Activated CD4-positive, alpha-beta T cell treated with anti-CD3 and anti-CD28 coated beads, Interleukin-2, amount 10 ng/mL, durations not matched to agents 24 days and 14 days (primary cell): ENCODE measurements at regions not wholly inside any gene's neighbourhood (a gene's known extent, or its start where the extent isn't known, plus 50 kb on each side); places are given as distances from the start of the nearest gene placed in this dataset.

Experiments used
- DNase-seq: peaks from one replicate; pipeline ENCODE4 v3.0.0; 2022
- H3K27ac Mint-ChIP-seq: one replicate; pipeline ENCODE4 v1.8.0; 2022; ENCODE audit warnings: mild to moderate bottlenecking, mixed read lengths
- H3K27me3 Mint-ChIP-seq: one replicate; pipeline ENCODE4 v1.8.0; 2022; ENCODE audit warnings: mixed read lengths
- H3K36me3 Mint-ChIP-seq: one replicate; pipeline ENCODE4 v1.8.0; 2022; ENCODE audit warnings: low read depth, mild to moderate bottlenecking, mixed read lengths
- H3K4me1 Mint-ChIP-seq: one replicate; pipeline ENCODE4 v1.8.0; 2021; ENCODE audit warnings: mixed read lengths
- H3K4me3 Mint-ChIP-seq: one replicate; pipeline ENCODE4 v1.8.0; 2022; ENCODE audit warnings: mild to moderate bottlenecking, moderate library complexity, mixed read lengths
- H3K9me3 Mint-ChIP-seq: one replicate; pipeline ENCODE4 v1.8.0; 2021; ENCODE audit warnings: mixed read lengths
- intact Hi-C: fragments of 100-400 bp; cut with micrococcal nuclease; formaldehyde crosslinking; loops from one replicate; pipeline ENCODE4 v1.15.1; 2023

DNA sequence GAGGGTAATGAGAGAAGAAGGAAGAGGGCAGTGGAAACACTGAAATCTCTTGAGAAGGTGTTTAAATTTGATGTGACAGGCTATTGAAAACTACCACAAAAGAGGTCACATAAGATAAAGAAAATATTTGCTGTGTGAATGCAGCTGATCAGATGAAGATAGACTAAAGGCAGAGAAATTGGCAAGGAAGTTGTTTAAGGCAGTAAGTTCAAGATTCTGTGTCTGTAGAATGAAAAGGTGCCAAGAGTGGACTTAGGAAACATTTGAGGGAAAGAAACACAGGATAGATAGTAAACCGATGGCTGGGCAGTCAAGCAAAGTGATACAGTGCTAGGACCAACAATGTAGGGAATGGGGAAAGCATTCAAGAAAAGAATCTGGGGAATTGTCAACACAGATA lies 332.3 kb upstream of the MARCKS start:
- Mint-ChIP-seq H3K9me3 (no peaks in the 10 kb centered on the region), H3K4me3 (no peak overlapping the region), H3K27ac (no peak overlapping the region), H3K36me3 (no peaks in the 10 kb centered on the region), H3K4me1 (no peaks in the 10 kb centered on the region), H3K27me3 (no peaks in the 10 kb centered on the region)
- intact Hi-C loops: no loop called here
- no peak for DNase-seq

DNA sequence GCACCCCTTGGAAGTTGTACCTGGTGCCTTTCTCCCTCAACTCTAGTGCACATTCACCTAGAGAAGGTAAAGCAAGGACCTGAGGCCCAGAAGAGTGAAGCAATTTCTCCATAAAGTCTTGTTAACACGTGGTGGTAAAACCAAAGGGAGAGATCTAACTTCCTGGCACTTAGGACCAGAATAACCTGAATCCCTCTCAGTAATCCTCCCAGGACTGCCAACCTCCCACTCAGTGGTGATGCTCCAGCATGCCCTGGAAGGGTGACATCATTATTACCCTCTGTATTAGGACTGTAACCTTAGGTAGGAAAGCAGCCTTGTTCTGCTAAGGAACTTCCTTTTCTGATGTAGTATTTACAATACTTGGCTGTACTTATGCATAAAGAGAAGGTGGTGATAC lies 330.6 kb upstream of the MARCKS start:
- no peaks in the 10 kb centered on the region for H3K9me3 Mint-ChIP-seq
- no peaks in the 10 kb centered on the region for H3K4me1 Mint-ChIP-seq

DNA sequence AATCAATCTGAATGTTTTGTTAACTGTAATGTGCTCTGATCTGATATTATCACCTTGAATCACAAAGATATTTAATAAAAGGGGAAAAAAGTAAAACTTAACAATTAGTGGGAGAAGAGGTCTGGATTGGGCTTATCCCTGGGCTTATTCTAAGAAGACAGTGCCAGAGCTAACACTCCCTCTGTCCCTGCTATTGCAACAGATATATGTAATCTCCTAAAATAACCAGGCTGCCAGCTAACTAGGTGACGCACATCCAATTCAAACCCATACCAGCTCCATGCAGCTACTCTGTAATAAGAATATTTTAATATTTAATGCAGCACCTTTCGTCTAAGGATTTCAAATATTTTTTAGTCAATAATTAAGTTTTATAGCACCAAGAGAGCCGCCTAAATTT lies 330.1 kb upstream of the MARCKS start:
- Mint-ChIP-seq H3K27me3 (no peaks in the 10 kb centered on the region), H3K36me3 (no peaks in the 10 kb centered on the region), H3K4me1 (no peaks in the 10 kb centered on the region), H3K4me3 (no peak overlapping the region), H3K9me3 (no peaks in the 10 kb centered on the region), H3K27ac (no peak overlapping the region)
- intact Hi-C loops: no loop called here
- no peak for DNase-seq

More for the DNA sequence above, 330.6 kb upstream of the MARCKS start:
- intact Hi-C loops: no loop called here
- DNase-seq: no peak
- Mint-ChIP-seq H3K36me3 (no peaks in the 10 kb centered on the region), H3K27me3 (no peaks in the 10 kb centered on the region), H3K4me3 (no peak overlapping the region), H3K27ac (no peak overlapping the region)

DNA sequence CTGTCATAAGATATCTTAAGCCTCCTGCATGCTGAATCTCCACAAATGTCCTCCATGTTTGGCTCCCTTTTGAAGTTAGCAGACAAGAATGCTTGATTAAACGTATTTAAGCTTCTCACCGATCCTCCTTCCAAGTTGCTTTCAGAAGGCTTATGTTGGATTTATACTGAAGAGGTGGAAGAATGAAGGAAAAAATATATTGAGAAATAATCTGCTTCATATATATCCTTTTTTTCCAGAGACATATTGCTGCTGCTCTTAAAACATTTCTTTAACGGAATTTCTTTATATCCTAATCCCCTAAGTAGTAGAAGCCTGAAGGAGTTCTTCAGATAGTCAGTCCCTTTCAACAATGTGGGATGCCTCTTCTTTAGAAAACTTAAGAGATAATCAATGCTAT lies 329.0 kb upstream of the MARCKS start:
- no peaks in the 10 kb centered on the region for H3K36me3 Mint-ChIP-seq
- H3K4me1 Mint-ChIP-seq: no peaks in the 10 kb centered on the region
- H3K9me3 Mint-ChIP-seq: no peaks in the 10 kb centered on the region
- intact Hi-C loops: no loop called here
- H3K4me3 Mint-ChIP-seq: no peak overlapping the region
- DNase-seq: no peak
- no peak overlapping the region for H3K27ac Mint-ChIP-seq
- H3K27me3 Mint-ChIP-seq: no peaks in the 10 kb centered on the region

DNA sequence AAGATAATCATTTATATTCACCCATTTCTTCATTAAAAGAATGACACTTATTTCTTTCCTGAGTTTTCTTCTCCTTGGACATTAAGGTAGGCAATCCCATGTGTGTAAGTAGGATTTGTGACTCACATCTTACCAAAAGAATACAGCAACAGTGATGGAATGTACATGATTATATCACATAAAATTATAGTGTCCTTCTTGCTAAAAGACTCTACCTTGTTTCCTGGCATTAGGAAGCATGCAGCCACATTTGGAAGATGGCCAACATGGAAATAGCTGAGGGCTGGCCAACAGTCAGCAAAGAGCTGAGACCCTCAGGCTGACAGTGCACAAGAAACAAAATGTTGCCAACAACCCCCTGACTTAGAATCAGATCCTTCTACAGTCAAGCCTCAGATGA lies 327.9 kb upstream of the MARCKS start:
- Mint-ChIP-seq H3K36me3 (no peaks in the 10 kb centered on the region), H3K4me3 (no peak overlapping the region), H3K4me1 (no peaks in the 10 kb centered on the region), H3K9me3 (no peaks in the 10 kb centered on the region), H3K27ac (no peak overlapping the region), H3K27me3 (no peaks in the 10 kb centered on the region)
- intact Hi-C loops: no loop called here
- DNase-seq: no peak

DNA sequence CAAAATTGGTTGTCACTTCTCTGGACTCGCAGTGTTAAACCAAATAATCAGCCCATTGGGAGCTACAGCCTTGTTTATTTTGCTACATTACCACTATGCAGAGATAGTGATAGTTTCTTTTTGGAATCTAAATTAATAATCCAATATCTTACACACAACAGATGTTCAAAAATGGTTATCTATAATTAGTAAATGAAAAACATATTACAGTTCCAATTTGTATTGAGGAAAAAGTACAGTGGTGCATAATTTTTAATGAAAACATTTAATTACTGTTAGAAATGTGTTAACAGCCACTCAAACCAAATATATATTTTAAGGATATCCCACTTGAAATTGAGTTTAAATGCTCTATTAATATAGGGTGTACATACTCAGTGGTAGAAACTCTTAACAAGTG lies 327.3 kb upstream of the MARCKS start:
- Mint-ChIP-seq H3K36me3 (no peaks in the 10 kb centered on the region), H3K9me3 (no peaks in the 10 kb centered on the region)
- intact Hi-C loops: no loop called here

DNA sequence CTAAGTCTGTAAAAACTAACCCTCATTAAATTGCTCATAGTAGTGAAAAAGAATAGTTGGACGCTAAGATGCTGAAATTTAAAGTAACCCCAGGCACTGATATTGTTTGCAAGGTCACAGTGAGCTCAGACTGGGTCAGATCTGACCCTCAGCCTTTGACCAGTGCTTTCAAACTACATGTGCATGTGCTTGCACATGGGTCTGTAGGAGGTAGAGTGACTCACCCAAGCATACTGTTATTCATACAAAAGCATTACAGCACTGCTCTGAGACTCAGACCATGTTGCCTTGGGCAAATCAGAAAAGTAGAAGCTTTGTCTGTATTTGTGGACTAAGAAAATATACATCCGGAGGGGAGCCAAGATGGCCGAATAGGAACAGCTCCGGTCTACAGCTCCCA lies 326.4 kb upstream of the MARCKS start:
- no peak overlapping the region for H3K4me3 Mint-ChIP-seq
- H3K4me1 Mint-ChIP-seq: no peaks in the 10 kb centered on the region
- H3K9me3 Mint-ChIP-seq: no peaks in the 10 kb centered on the region
- DNase-seq: no peak
- no peaks in the 10 kb centered on the region for H3K27me3 Mint-ChIP-seq
- intact Hi-C loops: no loop called here
- H3K27ac Mint-ChIP-seq: no peak overlapping the region
- H3K36me3 Mint-ChIP-seq: no peaks in the 10 kb centered on the region

More for the DNA sequence above, 327.3 kb upstream of the MARCKS start:
- Mint-ChIP-seq H3K27ac (no peak overlapping the region), H3K27me3 (no peaks in the 10 kb centered on the region), H3K4me1 (no peaks in the 10 kb centered on the region), H3K4me3 (no peak overlapping the region)
- DNase-seq: no peak

DNA sequence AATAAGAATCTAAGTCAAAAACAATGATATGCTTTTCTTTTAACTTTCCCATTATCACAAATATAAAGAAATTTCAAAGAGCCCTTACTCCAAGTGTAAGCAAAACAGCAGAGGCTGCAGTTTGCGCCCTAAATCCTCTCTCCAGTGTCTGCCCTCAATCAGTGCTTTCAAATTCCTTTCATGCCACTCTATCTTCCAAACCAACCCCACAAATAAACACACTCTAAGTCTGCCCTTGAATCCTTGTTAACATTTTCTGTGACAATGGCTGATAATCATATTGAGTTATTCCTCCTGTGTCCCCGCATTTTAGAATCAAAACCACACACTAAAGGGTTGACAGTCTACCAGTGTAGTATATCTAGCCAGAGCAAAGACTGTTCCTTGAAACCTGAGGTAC lies 317.9 kb upstream of the MARCKS start:
- Mint-ChIP-seq H3K4me3 (no peak overlapping the region), H3K36me3 (no peaks in the 10 kb centered on the region), H3K27me3 (no peaks in the 10 kb centered on the region), H3K9me3 (no peaks in the 10 kb centered on the region), H3K4me1 (no peaks in the 10 kb centered on the region), H3K27ac (no peak overlapping the region)
- DNase-seq: no peak
- intact Hi-C loops: no loop called here

DNA sequence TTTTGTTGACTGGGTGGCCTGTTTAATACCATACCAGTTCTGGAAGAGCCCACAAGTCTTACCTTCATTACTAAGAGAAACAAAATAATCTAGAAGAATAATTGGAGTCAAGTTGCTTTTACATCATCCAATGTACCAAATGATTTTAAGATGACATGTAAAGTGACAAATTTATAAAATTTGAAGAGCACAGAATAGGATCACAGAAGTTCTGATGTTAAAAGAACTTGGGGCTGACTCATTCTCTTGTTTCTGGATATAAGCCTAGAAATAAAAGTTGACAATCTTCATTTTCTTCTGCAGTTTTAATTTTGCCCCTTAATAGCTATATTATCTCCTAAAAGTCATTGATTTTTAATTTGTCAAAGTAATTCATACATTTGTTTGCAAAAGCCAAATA lies 317.5 kb upstream of the MARCKS start:
- Mint-ChIP-seq H3K4me1 (no peaks in the 10 kb centered on the region), H3K4me3 (no peak overlapping the region), H3K9me3 (no peaks in the 10 kb centered on the region), H3K27ac (no peak overlapping the region), H3K27me3 (no peaks in the 10 kb centered on the region), H3K36me3 (no peaks in the 10 kb centered on the region)
- intact Hi-C loops: no loop called here
- DNase-seq: no peak

DNA sequence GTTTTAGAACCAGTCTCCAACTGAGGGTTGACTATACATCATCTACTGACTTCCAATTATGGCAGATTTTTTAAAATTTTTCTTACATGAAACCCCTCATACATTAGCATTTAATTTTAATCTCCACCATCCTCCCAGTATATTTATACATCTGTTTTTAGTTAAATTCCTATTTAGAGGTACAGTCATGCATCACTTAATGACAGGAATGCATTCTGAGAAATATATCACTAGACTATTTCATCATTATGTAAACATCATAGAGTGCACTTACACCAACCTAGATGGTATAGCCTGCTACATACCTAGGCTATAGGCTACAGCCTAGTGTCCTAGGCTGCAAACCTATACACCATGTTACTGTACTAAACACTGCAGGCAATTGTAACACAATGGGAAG lies 316.7 kb upstream of the MARCKS start:
- H3K27me3 Mint-ChIP-seq: no peaks in the 10 kb centered on the region
- DNase-seq: no peak
- no peaks in the 10 kb centered on the region for H3K4me1 Mint-ChIP-seq
- no peaks in the 10 kb centered on the region for H3K36me3 Mint-ChIP-seq
- H3K9me3 Mint-ChIP-seq: no peaks in the 10 kb centered on the region
- intact Hi-C loops: no loop called here
- no peak overlapping the region for H3K4me3 Mint-ChIP-seq
- H3K27ac Mint-ChIP-seq: no peak overlapping the region

DNA sequence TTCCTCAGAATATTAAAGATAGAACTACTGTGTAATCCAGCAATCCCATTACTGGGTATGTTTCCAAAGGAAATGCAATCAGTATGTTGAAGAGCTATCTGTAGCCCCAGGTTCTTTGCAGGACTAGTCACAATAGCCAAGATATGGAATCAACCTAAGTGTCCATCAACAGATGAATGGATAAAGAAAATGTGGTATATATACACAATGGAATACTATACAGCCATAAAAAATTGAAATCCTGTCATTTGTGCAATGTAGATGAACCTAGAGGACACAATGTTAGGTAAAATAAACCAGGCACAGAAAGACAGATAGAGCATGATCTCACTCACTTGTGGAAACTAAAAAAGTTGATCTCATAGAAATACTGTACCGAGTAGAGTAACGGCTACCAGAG lies 306.0 kb upstream of the MARCKS start:
- H3K27me3 Mint-ChIP-seq: no peaks in the 10 kb centered on the region

DNA sequence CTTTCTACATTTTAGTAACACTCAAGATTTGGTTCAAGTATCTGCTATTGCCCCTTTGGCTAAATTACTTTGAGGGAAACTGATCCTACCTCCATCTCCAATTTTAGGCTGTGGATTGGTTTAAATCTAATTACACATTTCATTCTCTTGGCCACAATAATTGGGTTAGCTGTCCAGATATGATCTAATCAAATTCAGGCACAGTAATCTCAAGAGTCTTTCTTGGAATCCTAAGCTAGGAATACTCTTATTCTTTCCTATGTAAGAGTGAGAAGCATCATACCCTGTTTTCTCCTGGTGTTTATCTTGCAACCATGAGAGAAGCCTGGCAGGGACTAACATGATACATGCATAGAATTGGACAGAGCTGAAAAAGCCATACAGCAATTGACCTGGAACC lies 300.4 kb upstream of the MARCKS start:
- Mint-ChIP-seq H3K4me3 (no peak overlapping the region), H3K36me3 (no peaks in the 10 kb centered on the region)

More for the DNA sequence above, 306.0 kb upstream of the MARCKS start:
- Mint-ChIP-seq H3K4me1 (no peaks in the 10 kb centered on the region), H3K36me3 (no peaks in the 10 kb centered on the region), H3K4me3 (no peak overlapping the region), H3K27ac (no peak overlapping the region), H3K9me3 (no peaks in the 10 kb centered on the region)
- intact Hi-C loops: no loop called here
- DNase-seq: no peak

DNA sequence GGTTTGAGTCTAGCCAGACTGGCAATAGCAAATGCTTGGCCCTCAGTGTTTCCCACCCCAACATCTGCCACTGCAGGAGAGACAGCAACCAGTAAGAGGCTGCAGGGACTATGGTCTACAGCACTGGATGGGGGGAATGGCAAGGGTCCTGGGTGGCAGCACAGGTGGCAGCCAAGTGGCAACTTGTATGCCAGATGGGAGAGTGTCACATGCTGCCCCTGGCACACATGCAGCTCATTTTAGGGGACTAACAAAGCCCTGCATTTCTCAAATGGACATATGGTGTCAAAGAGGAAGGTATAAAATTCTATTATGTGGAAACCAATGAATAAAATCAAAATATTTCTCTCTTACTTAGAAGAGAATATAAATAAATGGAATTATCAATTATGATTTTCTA lies 298.7 kb upstream of the MARCKS start:
- intact Hi-C loops: no loop called here
- Mint-ChIP-seq H3K27me3 (no peaks in the 10 kb centered on the region), H3K4me3 (no peak overlapping the region), H3K9me3 (no peaks in the 10 kb centered on the region), H3K4me1 (no peaks in the 10 kb centered on the region), H3K36me3 (no peaks in the 10 kb centered on the region), H3K27ac (no peak overlapping the region)
- DNase-seq: no peak

More for the DNA sequence above, 300.4 kb upstream of the MARCKS start:
- Mint-ChIP-seq H3K4me1 (no peaks in the 10 kb centered on the region), H3K9me3 (no peaks in the 10 kb centered on the region), H3K27me3 (no peaks in the 10 kb centered on the region), H3K27ac (no peak overlapping the region)
- intact Hi-C loops: no loop called here
- no peak for DNase-seq

DNA sequence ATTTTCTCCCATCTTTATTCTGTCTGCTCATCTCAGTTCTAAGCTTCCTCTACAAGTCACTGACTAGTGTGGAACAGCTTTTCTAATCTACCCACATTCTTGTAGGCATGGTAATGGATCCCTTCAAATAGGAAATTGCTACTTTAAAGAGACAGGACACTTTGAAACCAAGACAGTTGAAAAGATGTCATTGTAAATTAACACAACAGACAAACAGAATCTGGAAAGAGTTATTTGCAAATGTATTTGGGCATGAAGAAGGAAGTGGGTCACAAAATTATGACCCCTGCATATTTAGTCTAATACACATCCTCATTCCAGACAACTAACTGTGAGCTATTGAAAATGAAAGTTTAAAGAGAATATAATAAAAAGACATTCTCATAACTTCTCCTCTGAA lies 298.2 kb upstream of the MARCKS start:
- Mint-ChIP-seq H3K9me3 (no peaks in the 10 kb centered on the region), H3K27me3 (no peaks in the 10 kb centered on the region), H3K36me3 (no peaks in the 10 kb centered on the region), H3K27ac (no peak overlapping the region), H3K4me1 (no peaks in the 10 kb centered on the region), H3K4me3 (no peak overlapping the region)
- no peak for DNase-seq
- intact Hi-C loops: no loop called here

DNA sequence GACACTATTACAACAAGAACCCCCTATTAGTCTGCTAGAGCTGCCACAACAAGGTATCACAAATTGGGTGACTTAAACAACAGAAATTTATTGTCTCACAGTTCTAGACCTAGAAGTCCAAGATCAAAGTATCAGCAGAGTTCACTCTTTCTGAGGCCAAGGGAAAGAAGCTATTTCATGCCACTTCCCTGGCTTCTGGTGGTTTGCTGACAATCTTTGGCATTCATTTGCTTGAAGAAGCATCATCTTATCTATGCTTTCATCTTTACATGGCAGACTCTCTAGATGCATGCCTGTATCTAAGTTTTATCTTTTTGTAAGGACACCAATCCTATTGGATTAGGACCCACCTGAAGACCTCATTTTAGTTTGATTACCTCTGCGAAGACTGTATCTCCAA lies 296.8 kb upstream of the MARCKS start:
- Mint-ChIP-seq H3K4me3 (no peak overlapping the region), H3K9me3 (no peaks in the 10 kb centered on the region), H3K27ac (no peak overlapping the region), H3K27me3 (no peaks in the 10 kb centered on the region), H3K36me3 (no peaks in the 10 kb centered on the region), H3K4me1 (no peaks in the 10 kb centered on the region)
- intact Hi-C loops: no loop called here
- DNase-seq: no peak

DNA sequence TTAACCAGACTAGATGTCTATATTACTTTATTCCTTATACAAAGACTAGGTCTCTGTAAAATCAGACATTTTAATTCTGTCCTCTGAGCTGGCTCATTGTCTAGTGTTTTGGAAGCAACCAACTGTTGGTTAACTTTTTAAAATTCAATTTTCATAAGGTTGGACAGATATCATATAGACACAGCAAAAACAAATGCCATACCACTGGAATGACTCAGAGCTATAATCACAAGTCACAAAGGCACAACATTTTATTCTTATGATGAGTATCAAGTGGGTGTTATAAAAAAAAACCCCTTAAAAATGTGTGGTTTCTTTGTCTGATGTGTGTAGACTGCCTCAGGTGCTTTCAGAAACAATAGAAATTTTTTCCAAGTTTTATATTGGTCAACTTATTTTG lies 296.2 kb upstream of the MARCKS start:
- no peaks in the 10 kb centered on the region for H3K27me3 Mint-ChIP-seq

More for the DNA sequence above, 296.2 kb upstream of the MARCKS start:
- no peaks in the 10 kb centered on the region for H3K36me3 Mint-ChIP-seq
- intact Hi-C loops: no loop called here
- H3K4me3 Mint-ChIP-seq: no peak overlapping the region
- no peaks in the 10 kb centered on the region for H3K9me3 Mint-ChIP-seq
- H3K27ac Mint-ChIP-seq: no peak overlapping the region
- no peak for DNase-seq
- no peaks in the 10 kb centered on the region for H3K4me1 Mint-ChIP-seq
